GM21367 (cell line): ENCODE measurements at regions not wholly inside any gene's neighbourhood (a gene's known extent, or its start where the extent isn't known, plus 50 kb on each side); places are given as distances from the start of the nearest gene placed in this dataset.

Experiments
- ATAC-seq: cut with Tn5 transposase; IDR thresholded peaks from one replicate; pipeline ENCODE4 v1.9.1; 2021; ENCODE audit not compliant: unreplicated experiment

- ATAC-seq, result no peak
These were observed 221.0 kb upstream of the PWP1 start for GRCh38 chr12:107464644-107465043.

- no peak for ATAC-seq
These were observed 220.0 kb upstream of the PWP1 start for GRCh38 chr12:107465625-107466024.

DNA sequence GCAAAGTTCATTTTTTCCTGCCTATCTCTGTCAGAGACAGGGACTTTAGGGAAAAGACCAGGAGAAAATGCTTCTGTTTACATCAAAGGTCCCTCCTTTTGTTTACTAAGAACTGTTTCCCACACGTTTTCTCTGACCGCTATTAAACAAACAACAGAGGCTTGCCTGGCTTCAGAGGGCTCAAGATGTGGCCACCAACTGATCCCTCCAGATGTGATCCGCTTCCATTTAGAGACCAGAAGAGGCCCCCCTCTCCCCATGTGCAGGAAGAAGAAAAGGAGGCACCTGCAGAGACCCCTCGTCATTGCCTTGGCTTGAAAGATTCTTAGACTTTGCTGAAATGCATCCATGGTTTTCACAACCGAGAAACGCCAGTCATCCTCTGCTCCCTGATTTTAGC lies 217.9 kb upstream of the PWP1 start:
- ATAC-seq, result no peak

DNA sequence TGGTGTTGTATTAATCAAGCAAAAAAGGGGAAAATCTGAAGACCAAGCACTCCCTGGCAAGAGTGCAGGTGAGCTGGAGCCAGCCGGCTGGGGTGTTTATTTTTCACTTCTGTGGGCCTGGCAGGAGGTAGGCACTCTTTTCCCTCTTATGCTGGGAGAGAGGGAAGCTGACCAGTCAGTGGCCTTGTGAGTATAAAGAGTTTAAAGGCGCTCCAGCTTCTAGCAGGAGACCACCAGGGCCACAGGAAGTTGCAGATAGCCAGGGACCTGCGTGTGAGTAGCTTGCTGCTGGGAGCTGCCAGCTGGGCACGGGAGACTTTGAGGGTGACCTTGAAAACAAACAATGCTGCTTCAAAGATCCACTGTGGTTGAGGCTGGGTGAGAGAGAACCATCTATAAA lies 217.4 kb upstream of the PWP1 start:
- ATAC-seq, result no peak

GRCh38 chr12:107469011-107469410 lies 216.6 kb upstream of the PWP1 start:
- no peak for ATAC-seq

DNA sequence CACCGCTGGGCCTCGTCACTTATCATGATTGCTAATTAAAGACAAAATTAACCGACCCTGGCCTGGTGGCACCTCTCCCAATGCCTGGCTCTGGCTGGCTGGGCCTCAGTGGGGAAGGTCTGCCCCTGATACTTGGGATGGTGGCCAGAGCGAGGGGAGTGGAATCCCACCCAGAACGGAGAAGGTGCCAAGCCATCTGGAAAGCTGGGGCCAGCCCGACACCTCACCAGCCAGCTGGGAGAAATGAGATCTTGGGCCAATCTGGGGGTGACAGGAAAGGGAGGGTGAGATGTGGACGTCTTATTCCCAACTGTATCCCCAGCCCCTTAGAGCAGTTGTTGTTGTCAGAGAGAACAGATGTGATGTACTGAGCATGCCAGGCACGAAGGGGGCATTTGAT lies 215.0 kb upstream of the PWP1 start:
- no peak for ATAC-seq

DNA sequence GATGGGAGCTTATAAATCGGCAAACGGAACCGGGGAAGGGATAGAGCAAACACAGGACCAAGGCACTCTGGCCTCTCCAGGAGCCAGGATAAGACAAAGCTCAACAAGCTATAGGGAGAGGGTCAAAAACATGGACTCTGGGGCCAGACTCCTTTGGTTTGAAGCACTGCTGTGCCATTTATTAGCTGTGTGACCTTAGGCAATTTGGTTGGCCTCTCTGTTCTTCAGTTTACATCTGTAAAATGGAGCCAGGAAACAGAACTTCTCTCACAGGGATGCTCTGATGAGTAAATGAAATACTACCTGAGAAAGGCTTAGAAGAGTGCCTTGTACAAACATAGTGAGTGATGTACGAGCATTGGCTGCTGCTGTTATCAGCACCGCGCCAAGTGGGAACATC lies 213.3 kb upstream of the PWP1 start:
- ATAC-seq, result no peak

GRCh38 chr12:107474099-107474498 lies 211.5 kb upstream of the PWP1 start:
- ATAC-seq, result no peak

DNA sequence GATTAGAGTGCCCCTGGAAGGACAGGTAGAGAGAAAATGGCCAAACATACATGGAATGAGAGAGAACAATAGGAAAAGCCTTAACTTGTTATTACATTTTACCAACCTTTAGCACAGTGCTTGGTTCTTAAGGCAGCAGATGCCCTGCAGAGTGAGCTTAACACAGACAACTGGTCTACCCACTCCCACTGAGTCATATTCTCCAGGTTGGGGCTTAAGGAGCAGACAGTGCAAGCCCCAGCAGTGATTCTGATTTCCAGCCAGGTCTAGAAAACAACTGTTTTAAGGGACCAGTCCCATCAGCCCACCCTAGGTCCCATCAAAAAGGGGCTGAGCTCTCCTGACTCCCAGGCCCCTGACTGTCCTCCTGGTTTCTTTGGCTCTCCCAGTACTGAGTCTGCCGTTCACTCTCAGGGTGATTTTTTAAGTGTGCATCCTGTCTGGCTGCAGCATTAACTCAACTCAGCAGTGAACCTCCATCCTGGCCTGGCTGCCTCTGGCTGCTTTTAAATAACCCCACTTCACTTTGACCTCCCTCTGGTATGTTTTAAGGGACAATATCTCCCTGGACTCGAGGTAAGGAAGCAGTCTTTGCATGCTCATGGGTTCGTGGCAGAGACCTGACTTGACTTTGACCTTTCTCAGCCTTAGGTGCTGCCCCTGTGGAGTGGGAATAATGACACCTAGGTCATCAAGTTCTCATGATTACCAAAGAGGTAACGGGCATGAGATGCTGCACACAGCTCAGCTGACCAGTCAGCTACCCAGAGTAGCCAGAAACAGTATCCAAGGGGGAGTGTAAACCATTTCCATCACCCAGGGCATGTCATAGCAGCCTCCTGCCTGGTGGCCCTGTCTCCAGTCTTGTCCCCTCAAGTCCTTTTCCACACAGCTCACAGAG lies 210.7 kb upstream of the PWP1 start:
- ATAC-seq, result no peak

DNA sequence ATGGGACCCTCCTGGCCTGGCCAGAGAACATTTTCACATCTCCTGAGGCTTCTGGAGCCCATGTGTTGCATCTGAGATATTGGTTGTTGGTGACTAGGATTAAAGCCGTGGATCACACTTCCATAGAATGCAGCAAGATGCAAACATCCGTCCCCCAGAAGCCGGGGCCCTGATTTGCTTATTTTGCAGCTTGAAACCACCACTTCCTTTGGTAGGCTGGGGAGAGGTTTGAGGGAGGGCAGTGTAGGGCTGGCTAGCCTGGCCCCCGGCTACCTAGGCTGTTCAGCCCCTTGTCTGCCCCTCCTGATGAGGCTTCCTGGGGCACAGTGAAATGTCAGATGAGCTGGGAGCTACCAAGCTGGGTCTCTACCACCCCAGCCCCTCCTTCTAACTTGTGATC lies 209.7 kb upstream of the PWP1 start:
- ATAC-seq, result no peak

- no peak for ATAC-seq
These were observed 208.6 kb upstream of the PWP1 start for GRCh38 chr12:107477018-107477417.

- no peak for ATAC-seq
These were observed 207.5 kb upstream of the PWP1 start for GRCh38 chr12:107477947-107478610.

- no peak for ATAC-seq
These were observed 206.7 kb upstream of the PWP1 start for GRCh38 chr12:107478881-107479280.

GRCh38 chr12:107480836-107481608 lies 204.6 kb upstream of the PWP1 start:
- ATAC-seq, result no peak

GRCh38 chr12:107484230-107484629 lies 201.4 kb upstream of the PWP1 start:
- no peak for ATAC-seq

GRCh38 chr12:107484941-107485340 lies 200.7 kb upstream of the PWP1 start:
- no peak for ATAC-seq

DNA sequence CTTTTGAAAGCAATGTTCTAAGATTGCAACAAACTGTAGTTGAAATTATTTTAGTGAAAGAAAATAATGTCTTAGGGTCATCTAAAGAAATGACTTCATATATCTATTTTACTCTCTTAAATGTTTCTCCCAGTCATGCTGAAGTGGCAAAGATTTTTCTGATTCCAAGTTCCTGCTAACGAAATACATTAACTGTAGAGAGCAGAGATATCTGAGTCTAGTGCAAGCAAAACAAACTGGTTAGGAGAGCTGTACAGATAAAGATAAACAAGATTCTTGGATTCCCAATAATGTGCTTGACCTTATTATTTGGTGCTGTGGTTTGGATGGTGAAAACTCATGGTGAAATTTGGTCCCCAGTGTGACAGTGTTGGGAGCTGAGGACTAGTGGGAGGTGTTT lies 199.9 kb upstream of the PWP1 start:
- ATAC-seq, result no peak

- no peak for ATAC-seq
These were observed 199.3 kb upstream of the PWP1 start for GRCh38 chr12:107486140-107486892.

GRCh38 chr12:107487011-107487680 lies 198.5 kb upstream of the PWP1 start:
- ATAC-seq, result no peak

GRCh38 chr12:107488666-107489065 lies 196.9 kb upstream of the PWP1 start:
- ATAC-seq, result no peak
